BE2C (cell line): ENCODE measurements at regions not wholly inside any gene's neighbourhood (a gene's known extent, or its start where the extent isn't known, plus 50 kb on each side); places are given as distances from the start of the nearest gene placed in this dataset.

Experiments used
- DNase-seq: peaks from one replicate; pipeline ENCODE4 v3.0.0-alpha.2; 2020
- H3K27me3 ChIP-seq: fragments of 250-450 bp; sonication (Bioruptor Pico); 2 replicates; pipeline ENCODE4 v1.5.1; 2020; ENCODE audit warnings: mild to moderate bottlenecking
- H3K36me3 ChIP-seq: fragments of 250-450 bp; sonication (Bioruptor Pico); 2 replicates; pipeline ENCODE4 v1.5.1; 2020; ENCODE audit warnings: mild to moderate bottlenecking
- H3K4me1 ChIP-seq: fragments of 250-450 bp; sonication (Bioruptor Pico); 2 replicates; pipeline ENCODE4 v1.5.1; 2020
- H3K4me3 ChIP-seq: 2 replicates; pipeline ENCODE4 v1.5.1; 2011; ENCODE audit warnings: low read depth, low read length
- H3K9me3 ChIP-seq: fragments of 250-450 bp; sonication (Bioruptor Pico); 2 replicates; pipeline ENCODE4 v1.5.1; 2020
- TF ChIP-seq, protein P1 (sequence below): IDR thresholded peaks from 2 replicates; pipeline ENCODE4 v1.5.1; 2012; ENCODE audit warnings: mild to moderate bottlenecking, low read depth, low read length

DNA sequence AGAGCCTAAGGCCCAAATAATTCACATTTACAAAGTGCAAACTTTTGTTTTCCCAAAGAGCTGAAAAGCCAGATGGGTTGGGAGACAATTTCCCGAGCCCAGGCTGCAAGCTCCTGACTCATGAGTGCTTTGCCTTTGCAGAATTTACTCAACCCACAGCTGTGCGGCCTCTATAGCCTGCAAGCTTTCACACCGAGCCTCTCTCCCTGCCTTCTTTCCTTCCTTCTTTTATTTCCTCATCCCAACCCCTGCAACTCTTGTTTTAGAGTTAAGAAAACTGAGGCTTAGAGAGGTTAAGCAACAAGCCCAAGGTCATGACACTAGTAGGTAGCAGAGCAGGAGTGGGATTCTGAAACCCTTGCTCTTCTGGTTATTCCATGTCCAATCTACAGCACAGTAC, 203.0 kb upstream of the GPR26 start:
- no peaks in the 10 kb centered on the region for H3K4me1 ChIP-seq
- H3K27me3 ChIP-seq = no peaks in the 10 kb centered on the region
- DNase-seq = no peak
- H3K9me3 ChIP-seq = no peaks in the 10 kb centered on the region
- TF ChIP-seq, protein P1, sequence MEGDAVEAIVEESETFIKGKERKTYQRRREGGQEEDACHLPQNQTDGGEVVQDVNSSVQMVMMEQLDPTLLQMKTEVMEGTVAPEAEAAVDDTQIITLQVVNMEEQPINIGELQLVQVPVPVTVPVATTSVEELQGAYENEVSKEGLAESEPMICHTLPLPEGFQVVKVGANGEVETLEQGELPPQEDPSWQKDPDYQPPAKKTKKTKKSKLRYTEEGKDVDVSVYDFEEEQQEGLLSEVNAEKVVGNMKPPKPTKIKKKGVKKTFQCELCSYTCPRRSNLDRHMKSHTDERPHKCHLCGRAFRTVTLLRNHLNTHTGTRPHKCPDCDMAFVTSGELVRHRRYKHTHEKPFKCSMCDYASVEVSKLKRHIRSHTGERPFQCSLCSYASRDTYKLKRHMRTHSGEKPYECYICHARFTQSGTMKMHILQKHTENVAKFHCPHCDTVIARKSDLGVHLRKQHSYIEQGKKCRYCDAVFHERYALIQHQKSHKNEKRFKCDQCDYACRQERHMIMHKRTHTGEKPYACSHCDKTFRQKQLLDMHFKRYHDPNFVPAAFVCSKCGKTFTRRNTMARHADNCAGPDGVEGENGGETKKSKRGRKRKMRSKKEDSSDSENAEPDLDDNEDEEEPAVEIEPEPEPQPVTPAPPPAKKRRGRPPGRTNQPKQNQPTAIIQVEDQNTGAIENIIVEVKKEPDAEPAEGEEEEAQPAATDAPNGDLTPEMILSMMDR = no peak
- H3K4me3 ChIP-seq = no peak overlapping the region
- no peaks in the 10 kb centered on the region for H3K36me3 ChIP-seq

DNA sequence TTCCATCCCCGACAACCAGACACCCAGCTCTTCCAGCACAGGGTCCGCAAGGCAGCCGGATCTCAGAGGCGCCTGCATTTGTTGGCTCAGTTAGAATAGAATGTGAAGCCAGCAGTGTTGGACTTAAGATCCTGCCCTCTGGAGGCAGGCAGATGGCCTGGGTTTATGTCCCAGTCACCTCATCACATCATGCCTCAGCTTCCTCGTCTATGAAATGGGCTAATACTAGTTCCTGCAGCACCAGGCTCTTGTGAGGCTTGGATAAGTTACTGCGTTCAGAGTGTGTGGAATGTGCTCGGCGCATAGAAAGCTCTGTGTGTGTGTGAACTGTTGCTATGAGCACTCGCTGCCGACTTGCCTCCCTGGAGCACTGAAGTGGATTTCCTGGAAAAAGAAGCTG, 202.5 kb upstream of the GPR26 start:
- no peaks in the 10 kb centered on the region for H3K4me1 ChIP-seq
- no peak for DNase-seq
- no peak overlapping the region for H3K4me3 ChIP-seq
- H3K9me3 ChIP-seq = no peaks in the 10 kb centered on the region
- no peaks in the 10 kb centered on the region for H3K36me3 ChIP-seq
- no peaks in the 10 kb centered on the region for H3K27me3 ChIP-seq
- TF ChIP-seq, protein P1 = no peak

DNA sequence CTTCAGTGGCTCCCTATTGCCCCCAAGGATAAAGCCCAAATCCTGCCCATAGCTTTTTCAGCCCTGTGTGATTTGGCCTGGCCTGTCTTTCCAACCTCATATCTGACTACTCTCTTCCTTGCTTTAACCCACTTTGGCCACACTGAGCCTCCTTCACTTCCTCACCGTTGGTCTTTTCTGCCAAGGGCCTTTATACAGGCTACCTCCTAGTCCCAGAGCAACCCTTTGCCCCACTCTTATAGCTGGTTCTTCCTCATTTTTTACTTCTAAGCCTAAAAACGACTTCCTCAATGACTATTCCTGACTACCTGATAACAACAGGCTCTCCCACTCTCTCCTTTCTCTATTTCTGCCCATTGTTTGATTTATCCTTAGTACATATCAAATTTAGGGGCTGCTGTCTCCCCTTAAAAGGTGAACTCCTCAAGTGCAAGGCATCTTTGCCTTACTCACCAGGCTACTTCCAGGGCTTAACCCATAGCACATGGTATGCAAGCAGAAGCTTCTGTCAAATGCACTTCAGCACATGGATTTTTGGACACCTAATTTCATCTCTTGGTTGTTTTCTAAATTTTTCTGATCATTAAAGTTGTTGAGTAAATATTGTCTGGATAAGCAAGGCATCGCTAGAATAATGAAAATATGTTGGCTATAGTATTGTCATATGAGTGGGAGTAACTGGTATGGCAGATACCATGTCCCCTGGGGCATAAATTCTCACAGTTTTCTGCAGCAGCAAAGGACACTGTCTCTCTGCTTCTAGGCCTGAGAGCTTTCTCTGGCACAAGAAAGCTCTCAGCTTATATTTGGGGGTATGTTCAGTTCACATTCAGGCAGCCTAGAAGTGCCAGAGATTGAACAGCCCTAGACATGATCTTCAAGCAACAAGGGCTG, 201.5 kb upstream of the GPR26 start:
- Histone ChIP-seq H3K36me3 (no peaks in the 10 kb centered on the region), H3K27me3 (no peaks in the 10 kb centered on the region), H3K4me1 (no peaks in the 10 kb centered on the region), H3K4me3 (no peak overlapping the region), H3K9me3 (no peaks in the 10 kb centered on the region)
- TF ChIP-seq, protein P1 = no peak
- no peak for DNase-seq

DNA sequence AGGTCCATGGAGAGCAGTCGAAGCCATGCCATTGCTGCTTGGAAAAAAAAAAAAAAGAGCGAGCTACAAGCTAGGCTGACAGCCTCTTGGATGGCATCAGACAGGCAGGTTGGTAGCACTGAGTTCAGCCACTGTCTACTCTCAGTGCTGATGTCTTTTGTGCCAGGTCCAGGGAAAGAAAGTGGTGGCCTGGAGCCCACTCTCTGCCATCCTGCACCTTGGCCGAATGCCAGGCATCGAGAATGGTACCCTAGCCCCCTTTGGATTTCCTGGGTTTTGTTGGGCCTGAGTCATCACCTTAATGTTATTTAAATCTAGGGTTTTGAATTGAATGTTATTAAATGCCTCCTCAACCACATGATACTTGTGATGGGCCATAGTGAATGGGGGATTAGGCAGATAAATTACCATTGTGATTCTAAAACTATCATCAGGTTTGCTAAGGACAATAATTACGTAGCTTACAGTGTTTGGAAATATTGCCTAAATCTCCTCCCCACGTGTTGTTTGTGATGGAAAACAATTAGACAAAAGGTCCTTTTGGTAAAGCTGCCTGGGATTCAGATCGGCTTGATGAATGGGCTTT, 195.7 kb upstream of the GPR26 start:
- H3K4me3 ChIP-seq = no peak overlapping the region
- TF ChIP-seq, protein P1 = no peak
- H3K4me1 ChIP-seq = no peaks in the 10 kb centered on the region
- H3K36me3 ChIP-seq = no peaks in the 10 kb centered on the region
- H3K9me3 ChIP-seq = no peaks in the 10 kb centered on the region
- DNase-seq = no peak
- H3K27me3 ChIP-seq = no peaks in the 10 kb centered on the region

DNA sequence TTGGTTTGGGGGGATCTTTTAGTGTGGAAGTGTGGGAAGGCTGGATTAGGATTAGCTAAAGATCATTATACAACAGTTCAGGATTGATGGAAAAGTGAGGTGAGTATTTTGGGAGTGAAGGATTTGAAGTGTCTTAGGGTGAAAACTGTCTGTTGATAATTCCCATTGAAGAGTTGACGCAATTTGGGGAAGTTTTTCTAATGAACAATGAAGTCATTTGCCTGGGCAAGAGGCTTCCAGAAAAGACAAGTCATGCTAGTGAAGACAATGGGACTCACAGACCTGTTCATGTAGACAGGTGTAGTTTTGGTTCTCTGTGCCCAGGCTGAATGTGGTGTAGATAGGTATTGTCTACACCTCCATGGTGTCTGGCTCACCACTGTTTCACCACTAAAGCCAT, 194.3 kb upstream of the GPR26 start:
- TF ChIP-seq, protein P1 = no peak
- no peak overlapping the region for H3K4me3 ChIP-seq
- no peak for DNase-seq
- H3K27me3 ChIP-seq = no peaks in the 10 kb centered on the region
- no peaks in the 10 kb centered on the region for H3K4me1 ChIP-seq
- no peaks in the 10 kb centered on the region for H3K9me3 ChIP-seq
- no peaks in the 10 kb centered on the region for H3K36me3 ChIP-seq

DNA sequence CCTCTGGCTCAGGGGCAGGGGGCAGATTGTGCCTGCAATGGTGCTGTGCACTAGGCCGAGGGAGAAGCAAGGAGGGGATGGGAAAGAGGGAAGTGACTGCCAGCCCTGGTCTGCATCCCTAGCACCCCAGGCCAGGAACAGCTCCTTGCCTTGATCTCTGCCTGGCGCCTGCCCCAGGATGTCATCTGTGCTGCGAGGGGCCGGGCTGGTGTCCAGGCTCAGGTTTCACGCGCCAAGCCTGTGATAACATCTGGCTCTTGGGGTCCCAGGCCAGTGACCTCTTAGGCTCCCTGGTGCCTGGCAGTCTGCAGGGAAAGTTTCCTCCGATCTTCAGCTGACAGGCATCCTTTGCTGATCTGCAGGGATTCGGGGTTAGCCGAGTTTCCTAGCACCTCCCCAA, 193.5 kb upstream of the GPR26 start:
- Histone ChIP-seq H3K27me3 (no peaks in the 10 kb centered on the region), H3K36me3 (no peaks in the 10 kb centered on the region)
- TF ChIP-seq, protein P1 = no peak

More for the DNA sequence above, 193.5 kb upstream of the GPR26 start:
- Histone ChIP-seq H3K4me1 (no peaks in the 10 kb centered on the region), H3K9me3 (no peaks in the 10 kb centered on the region), H3K4me3 (no peak overlapping the region)
- DNase-seq = no peak
